HG03457 (cell line): ENCODE measurements at regions not wholly inside any gene's neighbourhood (a gene's known extent, or its start where the extent isn't known, plus 50 kb on each side); places are given as distances from the start of the nearest gene placed in this dataset.
"Not testable (repeated sequence)": the region's sequence is repeated elsewhere in the genome, so short reads cannot be mapped to it uniquely, and the experiment has no call there.

ENCODE experiments used
- ATAC-seq: cut with Tn5 transposase; IDR thresholded peaks from one replicate; pipeline ENCODE4 v1.9.1; 2021; ENCODE audit warnings: moderate number of reproducible peaks; ENCODE audit not compliant: unreplicated experiment

DNA sequence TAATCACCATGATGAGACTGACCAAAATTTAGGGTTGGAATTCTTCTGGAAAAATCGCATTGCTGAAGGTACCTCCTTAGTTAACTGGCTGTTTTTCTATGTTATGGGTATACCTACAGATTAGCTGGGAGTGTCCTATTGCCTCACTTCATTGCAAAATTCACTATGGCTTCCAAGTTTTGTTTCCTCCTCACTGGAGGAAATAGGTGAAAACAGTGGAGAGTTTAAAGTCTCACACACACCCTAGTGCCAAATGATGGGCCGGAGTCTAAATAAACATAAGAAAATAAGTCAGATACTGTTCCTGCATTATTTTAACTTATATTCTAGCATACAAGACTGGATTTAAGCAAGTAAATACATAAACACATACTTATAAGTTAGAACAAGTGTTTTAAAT lies 98.2 kb downstream of the AHR start:
- ATAC-seq, result no peak

DNA sequence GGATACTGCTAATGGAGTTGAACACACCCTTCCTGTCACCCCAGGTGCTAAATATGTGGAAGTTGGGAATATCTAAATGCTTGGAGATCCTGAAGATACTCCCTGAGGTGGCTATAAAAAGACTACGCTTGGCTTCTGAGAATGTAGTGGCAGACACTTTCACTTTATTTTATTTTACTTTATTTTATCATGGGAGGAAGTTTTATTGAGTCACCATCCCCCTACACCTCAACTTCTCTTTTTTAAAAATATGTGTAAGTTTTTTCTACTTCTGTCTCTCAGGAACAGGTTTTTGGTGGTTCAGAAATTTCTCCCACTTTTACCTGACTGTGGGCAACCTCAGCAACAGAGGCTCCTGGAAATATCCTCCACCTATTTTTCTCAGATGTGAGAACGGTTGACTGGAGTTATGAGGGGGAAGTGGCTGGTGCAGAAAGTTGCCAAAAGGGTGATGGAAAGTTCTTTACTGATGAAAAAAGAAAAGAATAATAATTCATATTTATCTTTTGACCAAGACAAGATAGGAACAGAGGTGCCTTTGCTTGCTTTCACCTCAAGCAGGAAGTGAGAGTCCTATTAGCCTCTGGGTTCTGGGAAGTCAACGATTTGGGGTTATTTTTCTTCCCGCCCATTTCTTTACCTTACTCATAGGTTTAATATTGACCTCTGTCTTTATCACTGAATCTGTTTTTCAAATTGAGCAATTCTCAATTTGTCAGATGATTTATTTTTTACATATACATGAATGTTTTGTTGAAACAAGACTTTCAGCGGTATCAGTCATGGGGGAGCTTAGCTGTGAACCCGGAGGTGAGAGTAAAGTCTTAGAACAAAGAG lies 103.6 kb downstream of the AHR start:
- ATAC-seq, result peak; percentile 73

- peak; percentile 65 for ATAC-seq
Measured at GRCh38 chr7:17402628-17403278, 104.3 kb downstream of the AHR start.

DNA sequence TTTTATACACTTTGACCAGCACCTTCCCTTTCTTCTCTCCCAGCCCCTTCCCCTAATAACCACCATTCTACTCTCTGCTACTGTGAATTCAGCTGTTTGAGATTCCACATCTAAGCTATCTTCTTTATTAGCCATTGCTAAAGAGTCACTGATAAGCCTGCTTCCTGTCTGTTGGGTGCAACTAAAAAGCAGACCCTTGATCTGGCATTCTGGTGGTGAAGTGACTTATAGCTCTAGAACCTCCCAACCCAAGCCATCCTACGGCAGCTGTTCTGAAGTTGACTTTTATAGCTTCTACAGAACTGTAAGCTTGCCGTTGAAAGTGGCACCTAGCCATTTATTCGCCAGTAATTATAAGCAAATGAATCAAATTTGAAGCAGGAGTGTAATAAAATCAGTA lies 105.6 kb downstream of the AHR start:
- ATAC-seq, result no peak

DNA sequence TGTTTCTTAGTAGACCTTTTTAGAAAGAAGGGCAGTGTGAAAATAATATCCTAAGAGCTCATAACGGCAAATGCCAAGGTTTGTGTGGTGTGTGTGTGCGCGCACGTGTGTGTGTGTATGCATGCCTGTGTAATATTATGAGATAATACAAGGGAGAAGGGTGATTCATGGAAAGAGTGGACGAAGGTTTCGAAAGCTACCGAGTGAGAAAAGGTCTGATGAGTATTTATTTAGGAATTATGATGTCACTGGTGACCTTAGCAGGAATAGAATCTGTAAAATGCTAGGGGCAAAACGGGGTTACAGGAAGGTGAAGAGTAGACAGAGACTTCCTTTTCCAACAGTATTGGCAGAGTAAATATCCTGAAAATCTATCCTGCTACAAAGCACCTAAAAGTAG lies 107.3 kb downstream of the AHR start:
- ATAC-seq, result no peak

- no peak for ATAC-seq
Measured at GRCh38 chr7:17406738-17407137, 108.3 kb downstream of the AHR start.

GRCh38 chr7:17407229-17407628 lies 108.8 kb downstream of the AHR start:
- no peak for ATAC-seq

DNA sequence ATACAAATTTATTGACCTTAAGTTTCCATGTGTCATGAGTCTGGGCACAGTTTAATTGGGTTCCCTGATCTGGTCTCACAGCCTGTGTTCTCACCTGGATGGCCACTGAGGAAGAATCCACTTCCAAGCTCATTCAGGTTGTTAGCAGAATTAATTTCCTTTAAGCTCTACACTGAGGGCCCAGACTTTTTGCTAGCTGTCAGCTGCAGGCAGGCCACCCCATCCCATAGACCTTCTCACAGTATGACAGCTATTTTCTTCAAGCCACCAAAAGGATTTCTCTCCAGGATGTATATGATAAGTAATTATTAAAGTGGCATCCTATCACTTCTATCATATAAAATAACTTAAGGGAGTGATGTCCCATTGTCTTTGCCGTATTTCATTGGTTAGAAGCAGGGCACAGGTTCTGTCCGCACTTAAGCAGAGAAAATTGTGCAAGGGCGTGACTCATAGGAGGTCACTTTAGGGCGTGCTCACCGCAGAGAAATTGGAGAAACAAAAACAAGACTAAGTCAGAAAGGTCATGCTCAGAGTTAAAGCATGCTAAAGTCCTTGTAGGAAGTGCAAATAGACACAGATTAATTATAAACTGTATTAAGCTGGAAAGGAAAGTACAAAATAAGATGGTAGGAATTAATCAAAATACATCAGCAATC lies 109.9 kb downstream of the AHR start:
- no peak for ATAC-seq

GRCh38 chr7:17408904-17409290 lies 110.4 kb downstream of the AHR start:
- no peak for ATAC-seq

- peak; percentile 91 for ATAC-seq
Measured at GRCh38 chr7:17411922-17412321, 113.5 kb downstream of the AHR start.

DNA sequence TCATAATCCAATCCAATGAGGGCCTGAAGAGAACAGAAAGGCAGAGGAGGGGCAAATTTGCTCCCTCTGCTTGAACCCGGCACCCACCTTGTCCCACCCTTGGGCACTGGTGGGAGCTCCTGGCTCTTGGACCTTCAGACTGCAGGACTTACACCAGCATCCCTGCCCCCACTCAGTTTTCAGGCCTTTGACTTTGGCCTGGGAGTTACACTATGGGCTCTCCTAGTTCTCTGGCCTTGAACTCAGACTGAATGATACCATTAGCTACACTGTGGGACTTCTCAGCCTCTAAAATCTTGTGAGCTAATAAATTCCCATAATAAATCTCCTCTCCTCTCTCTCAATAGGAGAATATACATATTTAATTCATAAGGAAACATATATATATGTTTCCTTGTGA lies 114.4 kb downstream of the AHR start:
- ATAC-seq, result no peak

DNA sequence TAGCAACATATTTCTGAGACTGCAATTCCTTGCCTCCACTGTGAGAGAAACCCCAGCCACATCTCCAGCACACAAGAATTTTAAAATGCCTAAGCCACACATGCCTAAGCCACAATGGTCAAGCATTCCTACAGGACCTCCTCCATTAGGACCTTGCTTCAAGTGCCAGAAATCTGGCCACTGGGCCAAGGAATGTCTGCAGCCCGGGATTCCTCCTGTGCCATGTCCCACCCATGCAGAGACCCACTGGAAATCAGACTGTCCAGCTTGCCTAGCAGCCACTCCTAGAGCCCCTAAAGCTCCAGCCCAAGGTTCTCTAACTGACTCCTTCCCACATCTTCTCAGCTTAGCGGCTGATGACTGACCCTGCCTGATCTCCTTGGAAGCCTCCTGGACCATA lies 117.5 kb downstream of the AHR start:
- ATAC-seq, result no peak

GRCh38 chr7:17420308-17421015 lies 122.0 kb downstream of the AHR start:
- not testable (repeated sequence) for ATAC-seq

DNA sequence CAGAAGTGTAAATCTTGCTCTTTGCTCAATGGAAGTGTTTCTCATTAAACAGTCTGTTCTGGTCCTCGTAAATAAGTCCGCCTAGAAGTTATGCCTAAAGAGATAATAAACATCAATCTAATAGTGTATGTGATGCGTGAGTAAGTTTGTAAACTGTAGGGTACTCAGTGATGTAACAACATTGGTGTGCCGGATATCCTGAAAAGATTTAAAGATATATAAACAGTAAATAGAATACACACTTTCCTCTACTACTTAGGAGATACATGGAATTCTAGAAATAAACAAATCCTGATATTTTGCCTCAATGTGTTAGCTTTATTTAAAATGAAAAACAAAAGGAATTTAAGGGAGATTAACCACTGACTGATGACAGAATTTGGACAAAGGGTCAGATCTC lies 123.5 kb downstream of the AHR start:
- no peak for ATAC-seq

GRCh38 chr7:17422966-17423365 lies 124.5 kb downstream of the AHR start:
- ATAC-seq, result no peak

- no peak for ATAC-seq
Measured at GRCh38 chr7:17427924-17428323, 129.5 kb downstream of the AHR start.

DNA sequence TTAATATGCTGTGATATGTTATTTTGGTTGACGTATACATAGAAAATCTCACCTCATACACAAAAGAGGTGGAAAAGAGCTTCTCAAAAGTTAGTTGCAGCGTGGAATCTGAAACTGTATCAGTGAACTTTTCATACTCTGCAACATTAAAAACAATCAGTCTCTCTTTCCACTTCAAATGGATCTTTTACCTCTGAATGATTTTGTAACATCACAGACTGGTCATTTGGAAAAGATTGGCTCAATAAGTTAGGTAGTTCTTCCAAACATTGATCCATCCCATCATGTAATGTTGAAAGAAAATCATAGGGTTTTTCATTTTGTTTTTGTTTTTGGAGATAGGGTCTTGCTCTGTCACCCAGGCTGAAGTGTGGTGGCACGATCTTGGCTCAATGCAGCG lies 131.1 kb downstream of the AHR start:
- ATAC-seq, result no peak

DNA sequence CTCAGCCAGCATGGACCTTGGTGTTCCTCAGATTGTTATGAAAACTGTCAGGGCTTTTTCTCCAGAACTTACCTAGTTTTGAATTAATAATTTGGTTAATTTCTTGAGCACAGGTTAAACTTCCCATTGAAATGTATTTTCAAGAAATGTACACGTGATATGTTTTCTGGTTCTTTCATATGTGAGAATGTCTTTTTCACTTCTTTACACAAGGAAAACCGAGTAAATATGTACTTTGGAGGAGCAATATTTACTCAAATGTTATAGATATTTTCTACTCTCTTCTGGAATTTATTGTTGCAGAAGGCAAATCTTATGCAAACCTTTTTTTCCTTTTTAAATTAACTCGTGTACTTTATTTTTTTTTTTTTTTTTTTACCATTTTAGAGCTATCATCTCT lies 134.3 kb downstream of the AHR start:
- no peak for ATAC-seq

- no peak for ATAC-seq
Measured at GRCh38 chr7:17434191-17434590, 135.7 kb downstream of the AHR start.

DNA sequence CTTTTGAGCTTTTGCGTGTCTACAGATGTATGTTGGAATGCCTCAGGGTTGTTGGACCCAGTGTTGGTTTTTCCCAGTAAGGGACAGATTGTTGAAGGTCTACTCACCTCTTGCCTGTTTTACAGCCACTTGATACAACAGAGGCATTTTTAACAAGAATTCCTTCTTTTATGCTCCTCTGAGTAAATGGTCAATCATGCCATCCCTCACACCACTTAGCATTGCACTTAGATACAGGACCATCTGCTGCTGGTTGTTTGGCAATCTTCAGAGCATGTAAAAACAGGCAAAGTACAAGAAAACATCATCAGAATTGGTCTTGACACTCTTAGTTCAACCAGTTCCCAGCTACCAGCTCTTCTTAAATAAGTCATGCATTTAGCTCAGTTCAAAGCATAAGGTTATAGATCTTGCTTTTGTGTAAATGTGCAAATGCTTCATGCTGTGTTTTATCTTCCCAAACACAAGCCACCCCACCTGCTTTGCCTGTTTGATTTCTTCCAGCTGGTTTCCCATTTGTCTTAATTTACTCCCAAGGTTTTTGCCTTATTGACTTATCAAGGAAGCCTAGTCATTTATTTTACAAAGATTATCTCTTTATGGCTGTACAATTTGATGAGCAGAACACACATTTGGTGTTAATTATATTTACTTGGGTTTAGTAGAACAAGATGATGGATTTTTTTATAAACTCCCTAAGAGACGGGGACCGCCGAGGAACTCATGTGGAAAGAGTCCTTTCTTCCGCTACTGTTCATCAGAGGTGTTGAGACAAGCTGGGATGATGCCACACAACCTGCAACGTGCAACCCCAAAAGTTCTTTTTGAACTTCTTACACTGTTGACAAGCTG lies 136.6 kb downstream of the AHR start:
- no peak for ATAC-seq

GRCh38 chr7:17436126-17436525 lies 137.7 kb downstream of the AHR start:
- ATAC-seq, result no peak
